ENCODE measurements at regions not wholly inside any gene's neighbourhood (a gene's known extent, or its start where the extent isn't known, plus 50 kb on each side); places are given as distances from the start of the nearest gene placed in this dataset.
A peak's percentile ranks its signal among the peaks of the same experiment; 100 is the strongest.

DNA sequence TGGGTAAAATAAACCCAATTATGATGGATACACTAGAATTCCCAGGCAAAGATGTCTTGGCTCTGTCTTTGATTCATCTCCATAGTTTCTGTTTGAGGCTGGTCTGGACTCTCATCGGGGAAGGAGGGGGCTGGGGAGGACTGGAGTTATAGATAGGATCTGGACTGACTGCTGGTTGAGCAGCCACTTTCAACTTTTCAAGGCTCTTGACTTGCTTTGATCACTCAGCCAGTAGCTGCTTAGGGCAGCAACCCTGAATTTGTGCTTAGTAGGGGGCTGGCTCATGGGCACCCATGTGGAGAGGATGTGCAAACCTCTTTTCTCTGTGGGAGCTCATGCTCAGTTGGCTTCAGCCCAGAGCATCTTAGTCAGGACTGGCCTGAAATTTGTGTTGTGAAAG lies 114.0 kb upstream of the NEDD9 start:
- in situ Hi-C loops (cut with MboI) (no loop called here), intact Hi-C loops (cut with micrococcal nuclease; ENCODE audit: unreplicated experiment) (no loop called here)
- peak; percentile 87 for ATAC-seq
- no TSS peak for BruUV-seq (replicated peaks)
- DNase-seq (ENCODE audit: low read depth, low spot score) = peak; percentile 71
- ChIA-PET SMC1A (ENCODE audit: uncharacterized antibody, unreplicated experiment) (interaction anchor here (0.6 to 6.4 kb wide), 28 partner anchors 8 to 687 kb away, joined by 3 to 66 read pairs (median 6); no protein-coding TSS in a partner anchor), POLR2A (interaction anchor here (1.0 to 2.2 kb wide), 16 partner anchors 8 to 114 kb away, joined by 3 to 12 read pairs (median 4); no protein-coding TSS in a partner anchor), CTCF (interaction anchor here (0.7 to 4.3 kb wide), 9 partner anchors 14 to 392 kb away, joined by 3 to 25 read pairs (median 4); no protein-coding TSS in a partner anchor), RAD21 (ENCODE audit: unreplicated experiment) (interaction anchor here (0.9 to 9.3 kb wide), 23 partner anchors 10 to 229 kb away, joined by 3 to 114 read pairs (median 4); no protein-coding TSS in a partner anchor)
- no peaks in the 10 kb centered on the region for H4K20me1 ChIP-seq (ENCODE audit: control insufficient read depth, insufficient read depth)
- peak overlapping the region; percentile 65 for H3K4me2 ChIP-seq (ENCODE audit: control insufficient read depth, insufficient read depth)
- no peak overlapping the region for H3K4me3 ChIP-seq
- no peak for FAIRE-seq
- 0% methylated on average over 1 of the region's 1 CpG for WGBS (ENCODE audit: insufficient coverage, insufficient replicate concordance, low lambda C conversion rate, missing lambda C conversion rate)
- peak overlapping the region; percentile 26; the same call in 1 of the 2 replicates for H3K9ac ChIP-seq (ENCODE audit: control insufficient read depth, insufficient read depth, low read length)
- H3K4me1 ChIP-seq (ENCODE audit: control insufficient read depth, insufficient read depth, low read length) = peaks cover 39% of the 10 kb centered on the region
- H3K27ac ChIP-seq (ENCODE audit: control insufficient read depth, insufficient read depth) = peak overlapping the region; percentile 65
- peaks cover under 1% of the 10 kb centered on the region for H3K9me3 ChIP-seq (replicated peaks; ENCODE audit: control insufficient read depth, insufficient read depth, low read length)
- no peaks in the 10 kb centered on the region for H3K27me3 ChIP-seq (replicated peaks in 1 of 2; ENCODE audit: control insufficient read depth in 2 of 2, insufficient read depth in 2 of 2, low read length in 1 of 2)
- no peak overlapping the region for H2AFZ ChIP-seq (ENCODE audit: control insufficient read depth, low read depth, low read length)
- peaks cover 38% of the 10 kb centered on the region for H3K79me2 ChIP-seq (ENCODE audit: control insufficient read depth, insufficient read depth, low read length)
- peaks cover 2 to 19% of the 10 kb centered on the region in 2 experiments; a peak in 2 of 4 replicates for H3K36me3 ChIP-seq (ENCODE audit: control insufficient read depth in 2 of 2, insufficient read depth in 2 of 2, low read length in 1 of 2)
- TF ChIP-seq REST (IDR thresholded peaks at IDR 0.05; ENCODE audit: low read depth, low read length) (no peak), CBX5 (IDR thresholded peaks at IDR 0.05; ENCODE audit: low read depth) (peak; percentile 69; the same call in 1 of the 2 replicates), GATAD2B (conservative IDR thresholded peaks at IDR 0.05; ENCODE audit: low read depth) (no peak), RB1 (IDR thresholded peaks at IDR 0.05; ENCODE audit: borderline replicate concordance) (no peak), SMAD5 (IDR thresholded peaks at IDR 0.05; ENCODE audit: low read depth) (no peak), KDM1A (IDR thresholded peaks at IDR 0.05; ENCODE audit: borderline replicate concordance) (no peak), BCLAF1 (IDR thresholded peaks at IDR 0.05) (no peak), ETV6 (conservative IDR thresholded peaks at IDR 0.05 in 1 of 2, IDR thresholded peaks at IDR 0.05 in 1 of 2; ENCODE audit: borderline replicate concordance in 1 of 2, low read depth in 1 of 2) (no peak; a peak in 1 of 4 replicates)
- TF ChIP-seq, protein P1, sequence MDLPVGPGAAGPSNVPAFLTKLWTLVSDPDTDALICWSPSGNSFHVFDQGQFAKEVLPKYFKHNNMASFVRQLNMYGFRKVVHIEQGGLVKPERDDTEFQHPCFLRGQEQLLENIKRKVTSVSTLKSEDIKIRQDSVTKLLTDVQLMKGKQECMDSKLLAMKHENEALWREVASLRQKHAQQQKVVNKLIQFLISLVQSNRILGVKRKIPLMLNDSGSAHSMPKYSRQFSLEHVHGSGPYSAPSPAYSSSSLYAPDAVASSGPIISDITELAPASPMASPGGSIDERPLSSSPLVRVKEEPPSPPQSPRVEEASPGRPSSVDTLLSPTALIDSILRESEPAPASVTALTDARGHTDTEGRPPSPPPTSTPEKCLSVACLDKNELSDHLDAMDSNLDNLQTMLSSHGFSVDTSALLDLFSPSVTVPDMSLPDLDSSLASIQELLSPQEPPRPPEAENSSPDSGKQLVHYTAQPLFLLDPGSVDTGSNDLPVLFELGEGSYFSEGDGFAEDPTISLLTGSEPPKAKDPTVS (IDR thresholded peaks at IDR 0.05; ENCODE audit: low read depth, low read length) = no peak
- TF ChIP-seq, protein P2, sequence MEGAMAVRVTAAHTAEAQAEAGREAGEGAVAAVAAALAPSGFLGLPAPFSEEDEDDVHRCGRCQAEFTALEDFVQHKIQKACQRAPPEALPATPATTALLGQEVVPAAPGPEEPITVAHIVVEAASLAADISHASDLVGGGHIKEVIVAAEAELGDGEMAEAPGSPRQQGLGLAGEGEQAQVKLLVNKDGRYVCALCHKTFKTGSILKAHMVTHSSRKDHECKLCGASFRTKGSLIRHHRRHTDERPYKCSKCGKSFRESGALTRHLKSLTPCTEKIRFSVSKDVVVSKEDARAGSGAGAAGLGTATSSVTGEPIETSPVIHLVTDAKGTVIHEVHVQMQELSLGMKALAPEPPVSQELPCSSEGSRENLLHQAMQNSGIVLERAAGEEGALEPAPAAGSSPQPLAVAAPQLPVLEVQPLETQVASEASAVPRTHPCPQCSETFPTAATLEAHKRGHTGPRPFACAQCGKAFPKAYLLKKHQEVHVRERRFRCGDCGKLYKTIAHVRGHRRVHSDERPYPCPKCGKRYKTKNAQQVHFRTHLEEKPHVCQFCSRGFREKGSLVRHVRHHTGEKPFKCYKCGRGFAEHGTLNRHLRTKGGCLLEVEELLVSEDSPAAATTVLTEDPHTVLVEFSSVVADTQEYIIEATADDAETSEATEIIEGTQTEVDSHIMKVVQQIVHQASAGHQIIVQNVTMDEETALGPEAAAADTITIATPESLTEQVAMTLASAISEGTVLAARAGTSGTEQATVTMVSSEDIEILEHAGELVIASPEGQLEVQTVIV (IDR thresholded peaks at IDR 0.05; ENCODE audit: borderline replicate concordance, partially characterized antibody) = no peak

Measured in GM12878 (cell line).